Superior temporal gyrus (tissue), 1 donor: ENCODE measurements at regions not wholly inside any gene's neighbourhood (a gene's known extent, or its start where the extent isn't known, plus 50 kb on each side); places are given as distances from the start of the nearest gene placed in this dataset.

Experiments
- DNase-seq: peaks from one replicate; pipeline ENCODE4 v3.0.0-alpha.2; 2016; ENCODE audit errors: extremely low spot score

DNA sequence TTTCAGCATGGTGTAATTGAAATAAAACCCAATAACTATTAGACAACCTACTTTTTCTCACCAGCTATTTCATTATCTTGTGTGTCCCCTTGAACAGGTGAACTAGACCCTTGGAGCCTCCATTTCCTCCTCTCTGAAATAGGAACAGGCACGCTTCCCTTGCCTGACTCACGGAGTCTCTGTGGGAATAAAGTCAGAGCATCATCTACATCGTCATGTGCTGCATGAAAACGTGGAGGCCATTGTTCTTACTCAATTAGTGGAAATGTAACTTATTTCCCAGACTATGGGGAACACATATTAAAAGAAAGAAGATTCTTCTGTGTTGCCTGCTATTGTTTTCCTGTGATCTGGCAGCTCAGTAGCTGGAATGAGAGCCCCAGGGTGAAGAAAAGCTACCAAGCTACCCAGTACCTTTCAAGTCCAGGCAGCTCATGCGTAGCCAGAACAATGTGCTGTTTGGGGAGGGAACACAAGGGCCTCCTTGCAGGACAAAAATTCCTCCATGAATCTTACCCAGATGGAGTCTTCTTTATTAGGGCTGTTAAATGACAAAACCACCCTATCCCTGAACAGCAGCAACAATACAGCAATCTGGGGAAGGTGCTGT, 59.8 kb downstream of the SOX11 start:
- DNase-seq = no peak

DNA sequence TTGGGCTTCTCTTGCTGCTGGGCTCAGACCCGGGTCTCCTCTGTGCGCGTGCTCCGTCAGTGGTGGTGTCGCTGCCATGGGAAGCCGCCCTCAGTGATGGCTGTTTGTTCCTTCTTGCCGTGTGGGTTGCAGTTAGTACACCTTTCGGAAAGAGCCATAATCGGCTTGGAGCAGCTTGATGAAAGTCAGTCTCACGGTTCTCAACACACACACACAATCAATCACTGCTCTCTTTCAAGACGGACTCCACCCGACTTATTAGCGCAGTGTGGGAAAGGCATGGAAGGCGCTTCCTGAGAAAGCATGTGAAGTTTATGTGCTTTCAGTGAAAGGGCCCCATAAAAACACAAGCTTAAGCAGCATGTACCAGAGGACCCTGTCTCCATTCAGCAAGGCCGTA, 64.1 kb downstream of the SOX11 start:
- DNase-seq = no peak

DNA sequence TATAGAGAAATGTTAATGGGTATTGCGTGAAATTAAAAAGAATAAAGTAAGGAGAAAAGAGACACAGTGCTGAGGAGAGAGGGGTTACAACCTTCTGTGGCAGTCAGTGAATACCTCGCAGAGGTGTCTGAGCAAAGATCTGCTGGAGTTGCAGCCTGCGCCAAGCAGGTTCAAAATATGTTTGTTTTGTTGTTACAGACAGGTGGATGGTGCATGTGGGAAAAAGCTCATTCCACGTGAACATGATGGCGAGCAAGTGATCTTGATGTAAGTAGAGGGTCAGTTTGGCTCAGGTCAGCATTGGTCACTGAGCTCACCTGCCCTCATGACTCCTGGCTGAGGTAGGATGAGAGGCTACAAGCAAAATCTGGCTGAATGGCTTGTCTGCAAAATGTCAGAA, 66.2 kb downstream of the SOX11 start:
- no peak for DNase-seq

DNA sequence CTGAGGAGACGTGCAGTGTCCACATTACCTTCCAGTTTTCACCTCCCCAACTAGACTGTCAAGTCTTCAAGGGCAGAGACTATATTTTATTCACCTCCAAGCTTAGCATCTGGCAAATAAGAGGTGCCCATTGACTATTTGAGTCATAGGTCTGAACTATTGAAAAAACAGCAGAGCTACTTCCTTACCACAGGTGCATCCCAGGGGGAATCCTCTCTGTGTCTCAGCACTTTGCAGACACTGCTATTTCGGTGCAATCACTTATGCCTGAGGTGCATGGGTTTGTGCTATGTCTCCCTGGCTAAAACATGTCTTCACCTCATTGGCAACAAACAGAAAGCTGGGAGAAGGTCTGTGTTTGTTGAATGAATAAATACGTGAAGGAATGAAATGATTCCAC, 67.8 kb downstream of the SOX11 start:
- no peak for DNase-seq

DNA sequence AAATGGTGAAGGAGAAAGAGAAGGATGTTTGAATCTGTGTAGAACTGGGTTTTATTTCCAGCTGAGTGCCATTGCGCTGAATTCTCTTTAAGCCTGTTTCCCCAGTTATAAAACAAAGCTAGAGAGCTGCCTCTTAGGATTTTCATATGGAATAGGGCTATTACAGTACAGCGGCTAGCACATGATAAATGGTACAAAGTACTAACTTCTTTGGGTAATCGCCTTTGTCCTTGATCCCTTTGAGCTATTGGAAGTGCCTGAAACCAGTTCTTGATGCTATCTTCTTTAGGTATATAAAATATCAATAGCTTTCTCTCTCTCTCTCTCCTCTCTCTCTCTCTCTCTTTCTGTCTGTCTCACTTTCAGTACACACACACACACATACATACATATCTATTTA, 71.3 kb downstream of the SOX11 start:
- DNase-seq = no peak

DNA sequence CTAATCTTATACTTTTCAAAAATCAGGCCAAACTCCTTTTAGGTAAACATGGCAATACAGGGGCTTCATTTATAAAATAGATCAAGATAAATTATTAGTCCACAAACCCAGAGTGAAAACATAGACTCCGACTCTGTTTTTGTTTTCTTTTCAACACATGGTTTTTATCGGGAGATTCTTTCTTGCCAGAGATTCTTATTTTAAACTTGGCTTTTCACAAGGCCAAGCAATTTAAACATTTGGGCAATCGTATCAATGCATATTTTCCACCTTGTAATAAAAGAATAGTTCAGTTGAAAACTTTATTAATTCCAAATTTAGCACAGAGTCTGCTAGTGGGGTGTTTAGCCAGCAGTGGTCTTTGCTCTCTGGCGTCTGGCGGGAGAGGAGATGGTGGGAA, 71.9 kb downstream of the SOX11 start:
- DNase-seq = no peak

DNA sequence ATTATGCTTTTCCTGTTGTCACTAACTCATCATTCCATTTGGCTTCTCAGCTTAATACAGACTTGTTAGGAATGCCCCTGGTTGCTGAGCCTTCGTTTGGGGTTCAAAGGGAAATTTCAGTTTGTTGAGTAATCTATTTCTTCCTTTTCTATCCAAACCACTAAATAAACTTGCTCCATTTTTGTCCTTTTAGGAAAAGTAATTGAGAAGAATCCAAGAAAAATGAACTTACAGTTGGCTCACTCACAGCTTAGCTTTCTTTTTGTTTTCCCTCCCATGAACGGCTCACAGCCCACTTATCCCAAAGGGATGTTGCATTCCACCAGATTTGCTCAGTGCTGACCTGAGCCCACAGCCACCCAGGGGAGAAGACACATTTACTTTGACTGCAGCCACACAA, 73.9 kb downstream of the SOX11 start:
- no peak for DNase-seq

DNA sequence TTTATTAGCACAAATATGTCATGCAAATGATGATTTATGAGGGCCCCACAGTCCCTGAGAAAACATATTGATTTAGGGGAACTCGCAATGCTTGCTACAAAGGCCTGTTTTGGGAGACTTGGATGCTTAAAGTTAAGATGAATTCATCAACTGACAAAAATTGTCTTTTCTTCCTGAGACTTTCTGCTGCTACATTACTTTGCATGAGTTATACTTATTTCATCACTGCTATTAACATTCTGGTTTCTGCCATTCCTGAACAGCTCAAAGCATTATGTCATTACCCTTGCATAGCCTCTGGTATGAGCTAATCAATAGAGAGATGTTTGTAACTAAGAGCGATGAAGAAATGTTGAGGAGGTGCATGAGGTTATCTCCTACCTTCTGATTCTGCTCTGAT, 74.4 kb downstream of the SOX11 start:
- DNase-seq = no peak

DNA sequence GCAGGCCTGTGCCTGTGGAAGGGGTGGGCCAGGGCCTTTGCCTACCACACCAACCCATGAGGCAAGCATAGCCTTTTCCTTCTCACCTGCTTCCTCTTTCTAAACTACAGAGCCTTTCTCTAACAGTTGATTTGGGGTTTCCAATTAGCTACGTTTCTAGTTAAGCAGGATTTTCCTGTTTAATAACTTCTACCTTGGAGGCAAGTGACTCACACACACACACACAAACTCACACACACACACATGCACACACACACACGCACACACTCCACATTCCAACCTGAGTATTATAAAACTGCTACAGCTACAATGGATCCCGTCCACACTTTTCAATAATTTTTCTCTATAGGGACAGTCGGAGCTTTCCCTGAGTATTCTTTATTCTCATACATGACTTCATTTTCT, 84.9 kb downstream of the SOX11 start:
- no peak for DNase-seq

DNA sequence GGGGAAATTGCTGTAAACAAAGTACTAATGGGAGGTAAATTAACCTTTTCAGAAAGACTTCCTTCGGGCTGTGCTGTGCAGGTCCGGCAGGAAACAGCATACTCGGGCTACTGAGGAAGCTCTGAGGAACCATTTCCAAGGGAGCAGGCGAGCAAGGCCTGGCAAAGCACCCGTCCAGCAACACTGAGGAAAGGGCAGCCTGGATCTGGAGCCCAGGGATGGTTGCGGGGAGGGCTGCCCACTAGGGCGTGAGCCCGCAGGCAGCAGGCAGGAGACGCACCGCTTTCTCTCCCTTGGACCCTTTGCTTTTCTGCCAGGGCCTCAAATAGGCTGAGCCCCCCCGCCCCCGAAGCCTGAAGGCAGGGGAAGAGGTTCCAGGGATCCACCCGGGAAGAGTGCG, 89.5 kb downstream of the SOX11 start:
- DNase-seq = no peak

DNA sequence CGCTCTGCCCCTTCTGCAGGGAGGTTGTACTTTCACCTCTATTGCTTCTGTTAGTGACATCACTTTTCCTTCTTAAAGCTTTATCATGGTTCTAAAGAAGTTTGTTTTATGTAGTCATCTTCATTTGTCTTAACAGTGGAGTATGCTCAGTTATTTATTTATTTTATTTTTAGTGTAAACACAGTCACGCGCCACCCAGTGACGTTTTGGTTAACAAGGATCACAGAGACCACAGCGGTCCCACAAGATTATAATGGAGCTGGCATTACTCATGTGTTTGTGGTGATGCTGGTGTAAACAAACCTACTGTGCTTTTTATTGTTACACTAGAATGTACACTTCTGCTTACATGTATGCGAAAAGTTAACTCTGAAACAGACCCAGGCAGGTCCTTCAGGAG, 89.9 kb downstream of the SOX11 start:
- DNase-seq = no peak

DNA sequence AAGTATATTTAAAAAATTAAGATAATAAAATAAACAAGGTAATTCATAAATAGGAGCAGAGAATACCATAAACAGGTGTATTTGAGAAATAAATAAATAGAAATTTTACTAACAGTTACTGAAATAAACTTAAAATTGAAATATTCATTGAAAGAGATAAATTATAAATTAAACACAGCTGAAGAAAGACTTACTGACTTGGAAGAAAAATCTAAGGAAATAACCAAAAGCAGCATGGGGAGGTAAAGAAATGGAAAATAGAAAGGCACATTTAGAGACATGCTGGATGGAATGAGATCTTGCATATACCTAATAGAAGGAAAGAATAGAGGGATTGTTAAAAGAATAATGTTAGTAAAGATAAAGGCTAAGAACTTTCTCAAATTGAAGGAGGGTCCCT, 96.3 kb downstream of the SOX11 start:
- DNase-seq = no peak

DNA sequence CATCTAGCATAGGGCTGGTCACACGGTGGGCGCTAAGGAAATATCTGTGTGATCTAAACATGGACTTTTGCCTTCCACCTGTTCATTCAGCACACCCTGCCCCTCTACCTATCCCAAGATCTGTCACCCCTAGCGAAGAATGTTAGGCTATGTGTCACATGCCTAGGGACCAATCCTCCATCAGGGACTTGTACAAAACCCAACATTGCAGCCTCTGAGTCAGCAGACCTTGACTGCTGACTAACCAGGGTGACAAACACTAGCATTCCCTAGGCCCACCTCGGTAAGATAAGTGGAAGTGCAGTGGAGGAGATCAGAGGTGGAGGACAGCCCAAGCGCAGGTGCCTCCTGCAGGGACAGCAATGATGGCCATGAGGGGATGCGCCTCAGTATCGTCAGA, 99.2 kb downstream of the SOX11 start:
- DNase-seq = no peak

DNA sequence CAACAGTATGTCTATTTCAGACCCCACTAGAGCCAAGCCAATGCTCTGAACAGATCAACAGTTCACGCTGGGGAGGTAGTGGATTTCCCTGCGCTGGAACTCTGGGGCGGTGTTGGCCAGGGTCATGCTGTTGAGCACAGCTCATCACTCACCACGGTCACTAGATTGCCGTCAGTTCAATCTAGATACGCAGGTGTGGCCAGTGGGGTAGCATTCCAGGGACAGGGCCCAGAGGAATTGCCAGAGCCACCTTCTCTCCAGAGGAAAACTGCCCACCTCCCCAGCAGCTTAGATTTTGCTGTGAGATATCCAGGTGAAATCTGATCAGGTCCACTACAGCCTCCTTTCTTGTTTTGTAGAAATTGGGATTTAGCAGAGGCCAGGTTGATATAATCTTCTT, 101.8 kb downstream of the SOX11 start:
- no peak for DNase-seq

DNA sequence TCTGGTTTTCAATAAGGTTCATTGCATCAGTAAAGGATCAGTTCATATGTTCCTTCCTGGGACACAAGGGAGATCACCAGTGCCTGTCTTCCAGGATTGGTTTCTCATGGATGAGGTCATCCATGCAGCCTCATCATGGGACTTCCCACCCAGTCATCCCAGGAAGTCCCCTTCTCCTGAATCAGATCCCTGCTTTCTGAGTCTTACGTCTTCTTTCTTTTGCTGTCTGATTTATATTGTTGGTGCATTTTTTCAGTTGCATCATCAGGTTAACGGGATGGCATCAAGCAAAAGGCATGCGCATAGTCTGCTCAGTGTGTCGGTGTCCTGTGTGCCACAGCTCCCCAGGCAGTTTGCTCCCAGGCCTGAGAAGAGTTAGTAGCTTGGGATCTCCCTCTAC, 105.9 kb downstream of the SOX11 start:
- no peak for DNase-seq

DNA sequence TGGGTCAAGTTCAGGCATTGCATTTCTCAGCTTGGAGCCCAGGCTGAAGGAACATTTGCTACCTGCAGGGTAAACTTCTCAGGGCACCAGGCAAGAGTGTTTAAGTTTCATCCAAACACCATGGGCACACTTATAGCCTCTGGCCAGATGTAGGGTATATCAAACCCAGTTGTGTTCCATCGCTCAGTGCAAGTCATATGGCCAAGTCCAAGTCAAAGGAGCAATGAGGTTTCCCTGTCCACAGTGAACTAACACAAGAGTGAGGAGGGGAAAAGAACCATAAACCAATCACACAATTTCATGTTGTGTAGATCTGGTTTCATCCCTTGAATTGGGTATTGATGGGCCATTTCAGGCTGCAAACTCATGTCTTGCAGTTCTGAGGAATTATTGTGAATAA, 107.2 kb downstream of the SOX11 start:
- DNase-seq = no peak

DNA sequence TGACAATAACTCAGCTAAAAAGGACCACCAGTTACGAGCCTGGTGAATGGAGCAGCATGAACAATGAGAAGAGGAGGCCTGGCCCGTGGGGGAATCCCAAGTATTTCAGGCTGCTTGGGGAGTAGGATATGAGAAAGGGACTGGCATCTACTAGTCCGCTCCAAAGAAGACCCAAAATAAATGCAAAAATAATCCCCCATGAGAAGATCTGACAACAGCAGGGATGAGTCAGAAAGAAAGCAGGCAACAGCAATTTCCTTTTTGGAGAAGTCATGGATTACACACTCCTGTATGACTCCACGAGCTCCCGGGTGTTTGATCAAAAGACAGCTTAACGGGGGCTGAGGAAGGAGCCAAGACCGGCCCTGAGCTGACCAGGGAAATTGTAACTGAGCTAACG, 111.4 kb downstream of the SOX11 start:
- DNase-seq = no peak

DNA sequence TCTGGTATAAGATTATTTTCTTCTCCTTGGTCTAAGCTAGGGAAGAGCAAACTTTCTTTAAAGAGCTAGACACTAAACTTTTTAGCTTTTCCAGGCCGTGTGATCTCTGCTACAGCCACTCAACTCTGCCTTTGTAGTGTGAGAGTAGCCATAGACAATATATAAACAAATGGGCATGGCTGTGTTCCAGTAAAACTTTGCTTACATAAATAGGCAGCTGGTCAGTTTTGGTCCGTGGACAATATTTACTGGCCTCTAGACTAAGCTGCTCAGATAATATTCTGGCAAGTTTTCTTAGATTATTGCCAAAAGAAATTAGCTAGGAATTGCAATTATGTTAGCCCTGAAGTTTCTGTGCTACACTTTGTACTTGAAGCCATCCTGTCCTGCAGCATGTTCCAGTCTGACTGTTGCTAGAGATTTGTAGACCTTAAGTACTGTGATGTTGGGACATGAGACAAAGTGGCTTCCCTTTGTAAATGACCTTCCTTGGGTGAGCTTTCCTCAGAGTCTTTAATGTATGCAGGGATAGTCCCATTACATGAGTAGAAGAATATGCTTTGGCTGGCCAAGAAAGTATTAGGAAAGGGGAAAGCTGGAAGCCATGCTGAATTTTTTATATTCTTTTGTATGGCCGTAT, 126.9 kb downstream of the SOX11 start:
- DNase-seq = no peak

DNA sequence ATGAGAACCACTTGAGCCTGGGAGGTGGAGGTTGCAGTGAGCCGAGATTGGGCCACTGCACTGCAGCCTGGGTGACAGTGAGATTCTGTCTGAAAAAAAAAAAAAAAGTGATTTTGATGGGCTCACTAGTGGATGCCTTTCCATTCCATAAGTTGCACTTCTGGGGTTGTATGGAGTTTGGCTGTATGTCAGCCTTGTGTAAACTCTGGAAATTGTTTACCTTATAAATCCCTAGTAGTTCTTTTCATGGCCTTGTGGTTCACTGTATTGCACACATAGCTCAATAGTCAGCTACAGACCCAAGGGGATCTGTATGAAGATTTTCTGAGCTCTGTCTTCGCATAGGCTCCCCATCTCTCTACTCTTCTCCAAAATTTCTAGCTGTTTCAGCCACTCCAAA, 131.9 kb downstream of the SOX11 start:
- DNase-seq = no peak

DNA sequence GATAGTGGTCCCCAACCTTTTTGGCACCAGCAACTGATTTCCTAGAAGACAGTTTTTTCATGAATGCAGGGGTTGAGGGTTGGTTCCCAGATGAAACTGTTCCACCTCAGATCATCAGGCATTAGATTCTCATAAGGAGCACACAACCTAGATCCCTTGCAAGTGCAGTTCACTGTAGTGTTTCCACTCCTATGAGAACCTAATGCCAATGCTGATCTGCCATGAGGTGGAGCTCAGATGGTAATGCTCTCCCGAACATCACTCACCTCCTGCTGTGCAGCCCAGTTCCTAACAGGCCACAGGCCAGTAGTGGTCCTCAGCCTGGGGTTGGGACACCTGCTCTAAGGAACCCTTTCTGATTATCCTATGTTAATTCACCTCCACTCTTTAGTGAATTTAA, 133.5 kb downstream of the SOX11 start:
- DNase-seq = no peak

DNA sequence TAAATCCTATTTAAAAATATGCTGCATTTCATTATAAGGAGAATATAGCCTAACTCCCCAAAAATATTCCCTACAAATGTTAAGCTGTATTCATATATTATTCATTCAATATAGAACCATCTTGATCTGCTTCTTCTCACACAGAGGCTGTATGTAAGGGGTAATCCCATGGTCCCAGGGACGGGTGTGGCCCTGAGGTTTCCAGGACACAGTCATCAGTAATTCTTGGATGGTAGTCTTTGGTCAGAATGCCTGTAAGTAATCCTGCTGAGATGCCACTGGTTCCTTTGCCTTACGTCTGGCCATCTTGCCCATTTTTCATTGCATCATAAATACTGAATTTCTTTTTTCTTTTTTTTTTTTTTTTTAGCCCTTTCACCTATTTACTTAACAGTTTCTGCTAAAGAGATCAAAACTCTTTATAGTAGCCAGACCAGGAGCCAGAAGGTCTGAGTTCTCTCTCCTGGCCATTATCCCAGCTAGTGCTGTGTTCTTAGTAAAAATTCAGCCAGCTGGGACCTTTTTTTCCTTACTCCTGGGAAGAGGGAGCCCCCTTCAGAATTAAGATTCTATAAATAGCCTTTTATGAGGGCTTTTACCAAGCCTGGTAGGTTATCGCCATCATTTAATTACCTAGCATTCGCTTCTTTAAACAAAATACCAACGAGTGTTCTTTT, 134.9 kb downstream of the SOX11 start:
- DNase-seq = no peak

DNA sequence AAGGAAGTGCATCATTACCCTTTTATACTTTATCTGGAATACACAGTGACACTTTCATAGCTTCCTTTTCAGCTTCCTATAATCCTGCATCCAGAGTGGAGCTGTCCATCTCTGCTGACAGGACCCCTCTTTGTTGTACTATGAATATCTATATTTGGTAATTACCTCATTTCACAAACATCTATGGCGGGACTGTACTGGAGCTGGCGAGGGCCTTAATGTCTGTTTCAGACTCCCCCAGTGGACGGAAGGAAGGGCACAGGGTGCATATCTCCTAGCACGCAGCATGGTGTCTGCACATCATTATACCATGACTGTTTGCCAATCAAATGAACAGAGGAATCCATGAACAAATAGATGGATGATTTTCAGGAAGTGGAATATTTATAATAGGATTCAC, 142.3 kb downstream of the SOX11 start:
- DNase-seq = no peak

DNA sequence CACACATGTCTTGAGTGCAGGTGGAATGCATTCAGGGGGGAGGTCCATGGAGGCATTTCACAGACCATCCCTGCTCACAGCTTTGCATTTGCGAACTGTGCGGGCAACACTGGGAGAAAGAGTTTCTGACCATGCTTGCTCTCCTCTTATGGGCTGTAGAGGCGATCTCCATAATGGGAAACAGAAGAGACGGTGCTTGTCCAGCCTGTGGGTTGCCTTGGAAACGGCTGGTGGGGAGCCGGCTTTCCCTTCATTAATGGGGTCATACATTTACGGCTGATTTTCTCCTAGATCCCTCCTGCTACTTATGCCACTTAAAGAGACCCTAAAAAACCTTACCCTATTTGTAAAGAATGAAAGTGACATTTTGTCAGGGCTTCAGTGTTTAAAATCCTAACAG, 147.4 kb downstream of the SOX11 start:
- no peak for DNase-seq

DNA sequence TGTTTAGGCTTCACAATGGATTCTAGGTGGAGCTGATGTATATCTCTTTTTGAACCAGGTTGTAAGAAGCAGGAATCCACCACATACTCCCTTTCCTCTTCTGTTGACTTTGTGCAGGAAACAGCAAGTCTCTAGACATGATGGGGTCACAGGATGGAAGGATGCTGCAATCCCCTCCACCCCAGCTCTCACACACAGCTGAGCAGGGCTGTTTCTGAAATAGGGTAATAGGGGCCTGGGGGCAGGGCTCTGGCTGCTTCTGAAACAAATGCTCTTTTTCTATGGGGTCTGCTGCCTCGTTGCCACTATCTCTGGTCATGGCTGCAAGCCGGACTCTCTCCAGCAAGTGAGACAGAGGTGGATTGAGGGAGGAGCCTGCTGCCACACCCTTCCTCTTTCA, 148.9 kb downstream of the SOX11 start:
- DNase-seq = no peak
